GM18858 (cell line): ENCODE measurements at regions not wholly inside any gene's neighbourhood (a gene's known extent, or its start where the extent isn't known, plus 50 kb on each side); places are given as distances from the start of the nearest gene placed in this dataset.
"Not testable (repeated sequence)": the region's sequence is repeated elsewhere in the genome, so short reads cannot be mapped to it uniquely, and the experiment has no call there.

Experiments used
- ATAC-seq: cut with Tn5 transposase; IDR thresholded peaks from one replicate; pipeline ENCODE4 v1.9.1; 2021; ENCODE audit not compliant: unreplicated experiment

- no peak for ATAC-seq
These were observed 296.3 kb upstream of the ATXN7L3B start for GRCh38 chr12:74241341-74241740.

- no peak for ATAC-seq
These were observed 295.5 kb upstream of the ATXN7L3B start for GRCh38 chr12:74242088-74242487.

GRCh38 chr12:74245458-74245857 lies 292.2 kb upstream of the ATXN7L3B start:
- ATAC-seq, result no peak

- no peak for ATAC-seq
These were observed 286.7 kb upstream of the ATXN7L3B start for GRCh38 chr12:74250891-74251290.

GRCh38 chr12:74253826-74254225 lies 283.8 kb upstream of the ATXN7L3B start:
- not testable (repeated sequence) for ATAC-seq

- ATAC-seq, result no peak
These were observed 282.9 kb upstream of the ATXN7L3B start for GRCh38 chr12:74254784-74255183.

GRCh38 chr12:74259199-74259598 lies 278.4 kb upstream of the ATXN7L3B start:
- ATAC-seq, result no peak

GRCh38 chr12:74264692-74265091 lies 272.9 kb upstream of the ATXN7L3B start:
- ATAC-seq, result no peak

- ATAC-seq, result not testable (repeated sequence)
These were observed 268.3 kb upstream of the ATXN7L3B start for GRCh38 chr12:74269355-74269754.

GRCh38 chr12:74280156-74280655 lies 257.4 kb upstream of the ATXN7L3B start:
- ATAC-seq, result no peak

GRCh38 chr12:74281401-74282180 lies 256.0 kb upstream of the ATXN7L3B start:
- not testable (repeated sequence) for ATAC-seq

- no peak for ATAC-seq
These were observed 254.0 kb upstream of the ATXN7L3B start for GRCh38 chr12:74283646-74284045.

GRCh38 chr12:74285773-74286172 lies 251.9 kb upstream of the ATXN7L3B start:
- ATAC-seq, result no peak

GRCh38 chr12:74286254-74286653 lies 251.4 kb upstream of the ATXN7L3B start:
- no peak for ATAC-seq

GRCh38 chr12:74292351-74293194 lies 245.1 kb upstream of the ATXN7L3B start:
- no peak for ATAC-seq

GRCh38 chr12:74293689-74294131 lies 243.9 kb upstream of the ATXN7L3B start:
- ATAC-seq, result no peak

GRCh38 chr12:74317078-74317601 lies 220.5 kb upstream of the ATXN7L3B start:
- no peak for ATAC-seq

GRCh38 chr12:74317741-74318140 lies 219.9 kb upstream of the ATXN7L3B start:
- ATAC-seq, result no peak

GRCh38 chr12:74319886-74320285 lies 217.7 kb upstream of the ATXN7L3B start:
- no peak for ATAC-seq

GRCh38 chr12:74321381-74321780 lies 216.3 kb upstream of the ATXN7L3B start:
- ATAC-seq, result no peak

- ATAC-seq, result no peak
These were observed 214.8 kb upstream of the ATXN7L3B start for GRCh38 chr12:74322792-74323191.

GRCh38 chr12:74328623-74329022 lies 209.0 kb upstream of the ATXN7L3B start:
- ATAC-seq, result no peak
